Posterior cingulate gyrus (tissue), 11 donors: ENCODE measurements at regions not wholly inside any gene's neighbourhood (a gene's known extent, or its start where the extent isn't known, plus 50 kb on each side); places are given as distances from the start of the nearest gene placed in this dataset.
A peak's percentile ranks its signal among the peaks of the same experiment; 100 is the strongest.

Source experiments
- DNase-seq, 10 donors: peaks; one replicate each; pipeline versions ENCODE4 v3.0.0 to v3.0.0-alpha.2; 2020 to 2021; ENCODE audit warnings: mixed read lengths in 3 of 10
- intact Hi-C: fragments of 100-400 bp; cut with DNase I; formaldehyde crosslinking; loops from one replicate; pipeline ENCODE4 v1.15.1; 2023

GRCh38 chr7:41910940-41911600 is 208.2 kb upstream of the INHBA start:
- intact Hi-C loops, result no loop called here
- DNase-seq, result no peak

GRCh38 chr7:41907444-41907843 is 204.6 kb upstream of the INHBA start:
- intact Hi-C loops, result no loop called here
- no peak for DNase-seq

GRCh38 chr7:41900532-41900931 is 197.6 kb upstream of the INHBA start:
- intact Hi-C loops, result no loop called here

GRCh38 chr7:41899823-41900433 is 197.0 kb upstream of the INHBA start:
- intact Hi-C loops, result no loop called here
- DNase-seq, result no peak

More at GRCh38 chr7:41900532-41900931, 197.6 kb upstream of the INHBA start:
- DNase-seq, result no peak

- intact Hi-C loops, result no loop called here
- DNase-seq, result no peak
Measured at GRCh38 chr7:41893656-41894055, 190.8 kb upstream of the INHBA start.

GRCh38 chr7:41892356-41893100 is 189.6 kb upstream of the INHBA start:
- no peak for DNase-seq
- intact Hi-C loops, result no loop called here

GRCh38 chr7:41891950-41892349 is 189.1 kb upstream of the INHBA start:
- DNase-seq, result peak in 3 of 10 donors; percentile 70 to 84 (median 76)
- intact Hi-C loops, result no loop called here

GRCh38 chr7:41890631-41891274 is 187.9 kb upstream of the INHBA start:
- intact Hi-C loops, result no loop called here
- DNase-seq, result no peak

GRCh38 chr7:41889472-41889871 is 186.6 kb upstream of the INHBA start:
- intact Hi-C loops, result no loop called here

GRCh38 chr7:41889040-41889439 is 186.2 kb upstream of the INHBA start:
- intact Hi-C loops, result no loop called here
- no peak for DNase-seq

More at GRCh38 chr7:41889472-41889871, 186.6 kb upstream of the INHBA start:
- no peak for DNase-seq

- intact Hi-C loops, result no loop called here
- DNase-seq, result no peak
Measured at GRCh38 chr7:41887416-41887815, 184.5 kb upstream of the INHBA start.

GRCh38 chr7:41886901-41887311 is 184.0 kb upstream of the INHBA start:
- peak in 2 of 10 donors; percentile 70 to 84 for DNase-seq

GRCh38 chr7:41886262-41886900 is 183.5 kb upstream of the INHBA start:
- intact Hi-C loops, result no loop called here
- peak in 4 of 10 donors; percentile 23 to 86 (median 52) for DNase-seq

More at GRCh38 chr7:41886901-41887311, 184.0 kb upstream of the INHBA start:
- intact Hi-C loops, result no loop called here

- DNase-seq, result no peak
- intact Hi-C loops, result no loop called here
Measured at GRCh38 chr7:41885748-41886147, 182.9 kb upstream of the INHBA start.

GRCh38 chr7:41885078-41885477 is 182.2 kb upstream of the INHBA start:
- intact Hi-C loops, result no loop called here
- no peak for DNase-seq

- no peak for DNase-seq
- intact Hi-C loops, result no loop called here
Measured at GRCh38 chr7:41882745-41883420, 180.0 kb upstream of the INHBA start.

GRCh38 chr7:41882256-41882655 is 179.4 kb upstream of the INHBA start:
- no peak for DNase-seq
- intact Hi-C loops, result no loop called here

GRCh38 chr7:41881331-41882130 is 178.6 kb upstream of the INHBA start:
- peak in 2 of 10 donors; percentile 12 to 38 for DNase-seq
- intact Hi-C loops, result no loop called here

- peak in 1 of 10 donors; percentile 76 for DNase-seq
- intact Hi-C loops, result no loop called here
Measured at GRCh38 chr7:41880107-41880506, 177.2 kb upstream of the INHBA start.
